K562 (cell line): ENCODE measurements at regions not wholly inside any gene's neighbourhood (a gene's known extent, or its start where the extent isn't known, plus 50 kb on each side); places are given as distances from the start of the nearest gene placed in this dataset.

ENCODE experiments used
- CHD7 ChIP-seq: fragments of 200-600 bp; sonication (generic); IDR thresholded peaks from one replicate; pipeline ENCODE4 v1.6.1; 2012; ENCODE audit warnings: mild to moderate bottlenecking, low read depth, low read length, inconsistent platforms
- CREB1 ChIP-seq, 2 experiments: sonication (generic) in 1 of 2; formaldehyde crosslinking in 1 of 2; IDR thresholded peaks; 2 replicates each; pipeline versions ENCODE4 v1.6.1 to v1.8.0; 2012 to 2022; ENCODE audit warnings: inconsistent platforms in 1 of 2, mild to moderate bottlenecking in 1 of 2, missing genetic modification reagents in 1 of 2, moderate library complexity in 1 of 2
- NCOA6 ChIP-seq: fragments of 450-650 bp; IDR thresholded peaks from 2 replicates; pipeline ENCODE4 v1.6.1; 2017; ENCODE audit warnings: mild to moderate bottlenecking
- ZNF408 ChIP-seq: fragments of 250-450 bp; sonication (Bioruptor Pico); IDR thresholded peaks from 2 replicates; pipeline ENCODE4 v1.4.0; 2020; ENCODE audit warnings: low read depth, mild to moderate bottlenecking, moderate library complexity

DNA sequence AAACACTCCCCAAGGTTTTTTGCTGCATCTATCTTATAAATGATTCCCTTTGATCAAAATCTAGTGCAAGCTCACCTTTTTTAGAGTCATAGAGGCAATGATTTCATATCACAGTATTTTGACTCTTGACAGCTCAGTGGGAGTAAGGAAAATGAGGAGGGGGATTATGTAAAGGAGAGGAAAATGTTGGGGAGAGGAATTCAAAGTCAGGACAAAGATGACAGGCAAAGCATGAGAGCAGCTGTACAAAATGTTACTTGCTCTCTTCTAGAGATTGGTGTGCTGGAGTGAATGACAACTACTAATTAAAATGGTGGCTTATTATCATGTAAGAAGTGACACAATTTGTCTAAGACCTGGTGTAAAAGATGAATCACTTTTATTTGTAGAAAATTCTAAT is 644.6 kb upstream of the CHORDC1 start (continued):
- TF ChIP-seq CHD7 = no peak
- no peak for TF ChIP-seq CREB1 (IDR thresholded peaks at IDR 0.05)
- no peak for TF ChIP-seq CREB1 (CRISPR knock-in tag; IDR thresholded peaks at IDR 0.05)
- no peak for TF ChIP-seq ZNF408 (CRISPR knock-in tag)
- TF ChIP-seq NCOA6 = no peak
